ENCODE measurements at regions not wholly inside any gene's neighbourhood (a gene's known extent, or its start where the extent isn't known, plus 50 kb on each side); places are given as distances from the start of the nearest gene placed in this dataset.
A peak's percentile ranks its signal among the peaks of the same experiment; 100 is the strongest.

DNA sequence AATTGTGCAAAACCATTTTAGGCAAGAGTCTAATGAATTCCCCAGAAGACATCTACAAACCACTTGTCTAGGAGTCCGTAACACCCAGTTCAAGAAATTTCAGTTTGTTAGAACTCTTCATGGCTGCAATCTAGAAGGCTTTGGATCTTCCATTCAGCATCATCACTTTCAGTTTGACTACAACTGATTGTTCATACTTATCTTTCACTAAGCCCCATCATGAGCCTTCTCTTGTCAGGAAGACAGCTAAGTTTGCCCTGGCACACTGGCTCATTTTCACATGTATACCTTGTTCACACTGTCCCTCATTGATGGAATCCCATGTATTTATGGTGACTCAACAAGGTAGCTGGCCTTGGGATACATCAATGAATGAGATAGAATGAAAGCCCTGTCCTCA, 898.4 kb upstream of the CELF4 start:
- no peak for DNase-seq

- DNase-seq: no peak
Observed at GRCh38 chr18:38460657-38461056, 895.1 kb upstream of the CELF4 start.

DNA sequence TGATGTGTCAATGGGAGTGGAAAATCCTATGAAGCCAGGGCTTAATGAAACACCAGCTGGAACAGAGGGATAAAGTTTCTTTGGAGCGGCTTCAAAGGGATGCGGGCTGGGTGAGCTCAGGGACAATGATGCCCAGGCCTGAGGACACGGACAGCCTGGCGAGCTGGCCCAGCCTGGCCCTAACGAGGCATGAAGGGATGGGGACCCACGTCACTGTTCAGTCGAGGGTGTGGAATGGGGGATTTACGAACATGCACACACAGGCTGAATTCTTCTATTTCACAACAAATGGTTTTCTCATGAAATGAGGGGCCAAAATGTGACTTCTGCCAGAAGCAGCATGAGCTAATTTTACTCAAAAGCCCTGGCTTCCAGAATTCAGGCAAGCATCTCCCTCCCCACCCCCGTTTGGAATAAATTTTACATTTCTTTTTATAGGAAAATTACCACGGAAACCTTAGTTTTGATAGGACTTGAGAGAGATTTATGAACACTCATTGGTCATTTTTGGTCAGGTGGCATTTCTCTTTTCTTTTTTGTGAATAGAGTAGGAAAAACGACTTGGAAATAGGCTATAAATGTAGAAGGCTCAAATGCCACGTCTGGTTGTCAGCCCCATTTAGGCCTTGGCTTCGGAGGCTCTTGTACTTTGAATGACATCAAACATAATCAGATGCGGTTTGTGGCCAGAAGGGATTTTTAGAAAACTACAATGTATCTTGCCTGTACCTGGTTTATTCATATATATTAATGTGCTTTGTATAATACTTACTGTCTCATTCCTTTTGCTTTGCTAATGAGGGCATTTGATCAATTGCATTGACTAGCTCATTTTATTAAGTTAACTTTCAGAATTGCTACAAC, 893.8 kb upstream of the CELF4 start:
- no peak for DNase-seq

DNA sequence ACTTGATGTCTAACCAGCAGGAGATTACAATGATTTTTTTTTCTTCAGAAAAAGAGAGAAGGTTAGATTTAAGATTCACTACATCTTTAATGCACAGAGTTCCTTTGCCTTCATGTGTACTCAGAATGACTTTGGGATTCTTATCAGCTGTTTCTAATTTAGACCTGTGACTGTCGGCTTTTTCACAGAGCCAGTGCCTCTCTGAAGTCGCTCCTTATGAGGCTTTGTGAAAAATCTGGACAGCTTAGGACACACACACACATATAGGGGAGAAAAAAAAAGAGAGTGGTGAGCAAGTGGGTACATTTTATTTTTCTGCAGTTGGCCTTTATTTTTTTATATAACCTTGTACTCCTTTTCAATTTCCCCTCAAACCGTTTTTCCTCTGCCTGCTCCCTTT, 893.1 kb upstream of the CELF4 start:
- no peak for DNase-seq

DNA sequence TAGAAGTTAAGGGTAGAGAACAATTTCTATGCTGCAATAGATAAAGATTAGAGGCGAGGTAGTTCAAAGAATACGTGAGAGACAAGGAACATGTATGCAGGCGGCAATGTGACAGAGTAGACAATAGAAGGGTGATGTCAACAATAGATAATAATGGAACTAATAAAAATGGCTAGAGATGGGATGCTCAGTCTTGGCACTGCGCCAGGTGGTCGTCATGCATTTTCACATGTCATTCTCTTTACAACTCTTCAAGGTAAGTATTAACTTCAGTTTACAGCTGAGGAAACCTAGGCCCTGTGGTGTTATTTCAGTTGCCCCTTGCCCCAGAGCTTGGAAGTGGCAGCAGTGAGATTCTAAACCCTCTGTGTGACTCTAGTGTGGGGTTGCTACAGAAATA, 890.7 kb upstream of the CELF4 start:
- no peak for DNase-seq

DNA sequence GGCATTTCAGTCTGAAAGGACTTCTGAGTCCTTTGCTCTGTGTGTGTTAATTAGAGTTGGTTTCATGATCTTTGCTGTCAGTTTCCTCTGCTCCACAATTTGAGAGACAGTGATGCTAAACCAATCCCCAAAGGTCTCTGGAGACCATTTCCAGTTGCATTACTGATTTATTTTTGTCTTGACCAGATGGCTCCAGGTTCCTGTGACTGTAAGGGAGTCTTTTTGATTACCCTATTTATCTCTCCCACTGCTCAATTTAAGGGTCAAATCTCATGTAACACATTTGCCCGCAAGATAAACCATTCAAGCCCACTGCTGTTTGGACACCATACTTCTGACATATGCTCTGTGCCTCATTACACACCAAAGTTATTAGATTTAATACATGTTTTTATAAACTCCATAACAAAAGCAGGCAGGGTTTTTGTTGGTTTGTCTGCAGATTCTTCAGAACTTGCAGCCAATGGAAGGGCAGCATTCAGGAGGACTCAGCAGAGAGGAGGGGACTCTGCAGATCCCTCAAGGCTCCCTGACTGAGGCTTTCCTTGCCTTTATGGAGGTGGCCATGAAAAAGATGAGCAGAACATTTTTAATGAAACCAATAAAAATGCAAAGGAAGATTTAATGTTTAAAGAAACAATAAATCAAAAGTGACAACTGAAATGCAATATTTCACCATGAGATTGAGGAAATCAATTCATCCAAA, 889.3 kb upstream of the CELF4 start:
- no peak for DNase-seq

DNA sequence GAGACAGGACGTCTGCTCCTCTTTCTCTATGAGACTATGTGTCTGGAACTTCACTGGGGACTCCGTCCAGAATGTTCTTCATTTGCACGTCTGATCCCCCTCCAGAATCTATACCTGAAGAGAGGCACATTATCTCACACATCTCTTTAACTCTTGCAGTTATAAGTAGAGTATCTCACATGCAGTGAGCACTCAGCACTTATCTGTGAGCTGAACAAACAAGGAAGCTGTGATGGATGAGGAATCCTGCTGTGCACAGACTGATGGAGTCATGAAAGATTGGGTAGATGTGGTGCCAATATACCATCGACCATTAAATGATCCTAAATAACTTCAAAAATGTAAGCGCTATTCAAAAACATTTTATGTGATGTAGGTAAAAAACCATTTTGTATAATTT, 888.3 kb upstream of the CELF4 start:
- DNase-seq: no peak

- no peak for DNase-seq
Observed at GRCh38 chr18:38450876-38451275, 885.3 kb upstream of the CELF4 start.

DNA sequence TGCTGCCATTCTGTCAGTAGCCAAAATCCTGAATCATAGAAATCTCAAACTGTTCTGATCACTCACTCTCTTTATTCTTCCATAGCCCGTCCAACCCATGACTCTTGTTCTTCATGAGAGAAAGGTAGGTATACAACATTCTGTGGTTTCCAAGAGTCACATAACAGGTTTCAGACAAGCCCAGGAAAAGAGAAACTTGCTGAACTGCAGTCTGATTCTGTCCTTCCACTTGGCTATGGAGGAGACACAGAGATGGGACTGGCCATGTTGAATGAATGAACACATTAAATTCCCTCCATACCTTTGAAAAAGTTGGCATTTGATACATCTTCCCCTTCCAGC, 880.2 kb upstream of the CELF4 start:
- DNase-seq: no peak

- peak in 1 of 2 experiments; percentile 6 for DNase-seq
Observed at GRCh38 chr18:38444971-38445803, 879.6 kb upstream of the CELF4 start.

GRCh38 chr18:38427736-38428135, 862.1 kb upstream of the CELF4 start:
- no peak for DNase-seq

- DNase-seq: peak; percentile 1 to 13
Observed at GRCh38 chr18:38427234-38427633, 861.6 kb upstream of the CELF4 start.

DNA sequence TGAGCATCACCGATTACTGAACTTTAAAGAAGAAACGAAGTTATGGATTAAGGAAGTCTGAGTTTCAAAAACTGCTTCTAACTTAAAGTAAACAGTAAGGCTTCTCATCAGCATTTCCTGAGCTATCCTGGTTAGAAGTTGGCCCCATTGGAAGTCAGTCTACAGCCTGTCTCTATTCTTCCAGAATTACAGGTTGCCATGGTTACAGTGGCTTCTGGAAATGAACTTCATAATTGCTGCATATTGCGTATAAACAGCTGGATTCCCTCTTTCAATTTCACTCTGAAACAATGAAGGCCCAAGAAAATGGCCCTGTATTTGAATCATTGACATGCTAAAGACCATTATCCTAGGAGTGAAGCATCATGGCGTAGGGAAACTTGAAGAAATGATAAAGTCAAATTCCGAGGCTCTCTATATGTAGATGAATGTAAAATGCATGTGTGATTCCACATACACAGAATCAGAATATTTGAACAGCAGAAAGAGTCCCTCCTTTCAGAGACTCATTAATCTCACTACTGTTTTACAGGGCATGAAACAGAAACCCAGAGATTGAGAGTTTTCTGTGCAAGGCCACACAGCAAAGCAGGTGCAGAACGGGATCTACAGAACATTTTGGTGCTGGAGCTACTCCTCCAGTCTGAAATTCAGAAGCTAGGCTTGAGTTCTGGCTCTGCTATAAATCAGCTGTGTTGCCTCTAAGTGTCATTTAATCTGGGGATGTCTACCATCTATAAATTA, 856.4 kb upstream of the CELF4 start:
- DNase-seq: no peak

DNA sequence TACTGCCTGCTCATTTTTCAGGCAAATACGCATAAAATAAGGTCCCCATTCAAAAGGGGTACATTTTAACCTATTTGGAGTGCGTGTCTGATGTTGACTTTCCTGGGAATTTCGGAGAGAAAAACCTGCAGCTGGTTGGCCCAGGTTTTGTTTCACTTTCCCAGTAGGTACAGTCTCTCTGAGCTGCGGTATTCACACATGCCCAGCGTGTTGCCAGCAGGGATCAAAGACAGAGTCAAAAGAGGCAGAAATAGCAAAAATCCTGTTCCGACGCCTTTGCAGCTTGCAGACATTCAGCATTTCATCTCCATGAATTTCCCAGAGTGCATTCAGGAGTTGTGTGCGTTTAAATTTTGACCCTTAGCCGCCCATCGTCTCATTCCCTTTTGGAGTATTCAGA, 855.4 kb upstream of the CELF4 start:
- no peak for DNase-seq

DNA sequence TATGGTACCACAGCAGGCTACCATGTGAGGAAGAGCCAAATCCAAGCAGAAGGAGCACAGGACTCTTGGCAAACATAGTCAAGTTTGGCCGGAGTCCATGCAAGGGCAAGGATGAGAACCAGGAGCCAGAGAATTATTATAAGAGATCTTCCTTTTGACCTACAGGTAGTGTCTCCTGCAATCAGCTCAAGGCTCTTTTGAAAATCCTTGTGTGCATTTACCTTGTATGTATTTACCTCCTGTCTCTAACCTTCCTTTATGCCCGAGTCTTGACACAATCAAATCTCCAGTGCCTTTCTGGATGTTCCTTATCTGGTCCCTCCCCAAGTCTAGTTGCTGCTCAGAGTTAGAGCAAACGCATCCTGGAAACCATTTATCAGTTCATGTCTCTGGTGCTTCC, 855.0 kb upstream of the CELF4 start:
- no peak for DNase-seq

- DNase-seq: no peak
Observed at GRCh38 chr18:38415811-38416210, 850.2 kb upstream of the CELF4 start.

GRCh38 chr18:38413193-38413592, 847.6 kb upstream of the CELF4 start:
- no peak for DNase-seq

- peak; percentile 12 to 21 for DNase-seq
Observed at GRCh38 chr18:38406607-38407006, 841.0 kb upstream of the CELF4 start.

GRCh38 chr18:38402509-38402908, 836.9 kb upstream of the CELF4 start:
- DNase-seq: no peak

DNA sequence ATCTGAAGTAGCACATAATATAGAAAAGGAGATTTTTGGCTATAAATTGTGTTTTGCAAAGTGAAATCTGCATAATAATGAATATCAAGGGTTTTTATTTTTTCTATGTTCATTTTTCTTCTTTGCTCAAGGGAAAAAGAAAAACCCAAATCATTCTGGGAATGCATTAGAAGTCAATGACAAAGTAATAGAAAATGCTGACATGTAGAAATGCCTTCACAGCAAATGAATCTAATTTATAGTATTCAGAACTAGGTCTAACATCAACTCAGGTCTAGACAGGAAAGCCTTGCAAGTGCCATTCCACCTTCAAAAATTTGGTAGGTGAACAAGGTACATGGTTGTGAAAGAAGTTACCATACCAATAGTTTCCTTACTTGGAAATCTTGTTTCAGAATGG, 831.5 kb upstream of the CELF4 start:
- no peak for DNase-seq

GRCh38 chr18:38386146-38386545, 820.5 kb upstream of the CELF4 start:
- DNase-seq: no peak

DNA sequence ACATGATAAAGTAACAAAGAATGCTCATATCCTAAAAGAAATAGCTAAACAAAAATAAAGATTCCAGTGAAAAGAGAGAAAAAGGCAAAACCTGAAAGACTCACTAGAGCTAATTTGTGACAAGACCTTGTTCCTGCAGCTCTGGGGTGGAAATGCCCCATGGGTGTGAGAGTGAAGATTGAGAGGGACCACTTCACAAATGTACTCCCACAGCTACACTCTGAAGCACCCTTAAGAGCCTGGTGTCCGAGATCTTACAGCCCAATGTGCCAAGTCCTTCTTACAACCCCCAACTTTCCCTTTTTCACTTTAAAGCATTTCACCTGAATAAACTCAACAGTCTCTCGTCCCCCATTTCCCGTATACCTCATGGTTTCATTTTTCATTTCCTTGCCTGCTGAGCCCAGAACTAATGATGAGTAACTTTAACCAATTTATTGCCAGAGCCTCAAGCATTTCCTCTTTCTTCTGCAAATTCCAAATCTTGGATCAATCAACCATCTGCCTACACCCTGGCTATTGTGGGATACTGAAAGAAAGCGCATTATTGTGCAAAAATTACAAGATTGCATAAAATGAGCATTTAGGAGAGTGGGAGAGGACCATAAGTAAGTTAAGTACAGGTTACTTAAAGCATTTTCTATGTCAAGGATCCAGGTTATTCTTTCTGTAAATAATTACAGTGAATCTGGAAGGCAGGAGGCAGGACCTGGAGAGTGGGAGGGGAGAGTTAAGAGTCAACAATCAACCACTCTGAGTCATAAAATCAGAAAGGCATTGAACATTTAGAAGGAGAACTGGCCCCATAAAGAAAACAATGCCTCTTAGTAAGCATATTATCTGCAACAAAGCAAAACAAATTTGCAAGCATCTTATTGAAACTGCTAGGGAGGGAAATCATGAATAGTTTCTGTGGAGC, 804.4 kb upstream of the CELF4 start:
- no peak for DNase-seq
